ENCODE measurements at regions not wholly inside any gene's neighbourhood (a gene's known extent, or its start where the extent isn't known, plus 50 kb on each side); places are given as distances from the start of the nearest gene placed in this dataset.
"Not testable (repeated sequence)": the region's sequence is repeated elsewhere in the genome, so short reads cannot be mapped to it uniquely, and the experiment has no call there.

GRCh38 chr13:56718791-56719190, 421.9 kb upstream of the PRR20A start:
- no peak for DNase-seq (ENCODE audit: low read depth)

GRCh38 chr13:56720841-56721240, 419.9 kb upstream of the PRR20A start:
- DNase-seq (ENCODE audit: low read depth) = no peak

GRCh38 chr13:56735537-56735942, 405.2 kb upstream of the PRR20A start:
- no peak for DNase-seq (ENCODE audit: low read depth)

GRCh38 chr13:56736966-56737365, 403.8 kb upstream of the PRR20A start:
- no peak for DNase-seq (ENCODE audit: low read depth)

GRCh38 chr13:56752636-56753035, 388.1 kb upstream of the PRR20A start:
- no peak for DNase-seq (ENCODE audit: low read depth)

- DNase-seq (ENCODE audit: low read depth) = no peak
Measured at GRCh38 chr13:56755181-56755935, 385.4 kb upstream of the PRR20A start.

- DNase-seq (ENCODE audit: low read depth) = not testable (repeated sequence)
Measured at GRCh38 chr13:56763333-56763732, 377.4 kb upstream of the PRR20A start.

- no peak for DNase-seq (ENCODE audit: low read depth)
Measured at GRCh38 chr13:56773148-56773547, 367.6 kb upstream of the PRR20A start.

- DNase-seq (ENCODE audit: low read depth) = no peak
Measured at GRCh38 chr13:56789527-56789926, 351.2 kb upstream of the PRR20A start.

GRCh38 chr13:56837161-56837560, 303.6 kb upstream of the PRR20A start:
- DNase-seq (ENCODE audit: low read depth) = no peak

GRCh38 chr13:56850852-56851251, 289.9 kb upstream of the PRR20A start:
- DNase-seq (ENCODE audit: low read depth) = no peak

GRCh38 chr13:56861476-56861875, 279.2 kb upstream of the PRR20A start:
- DNase-seq (ENCODE audit: low read depth) = no peak

GRCh38 chr13:56864451-56864850, 276.3 kb upstream of the PRR20A start:
- no peak for DNase-seq (ENCODE audit: low read depth)

GRCh38 chr13:56865416-56865815, 275.3 kb upstream of the PRR20A start:
- no peak for DNase-seq (ENCODE audit: low read depth)

GRCh38 chr13:56869671-56870070, 271.0 kb upstream of the PRR20A start:
- DNase-seq (ENCODE audit: low read depth) = no peak

GRCh38 chr13:56886398-56886797, 254.3 kb upstream of the PRR20A start:
- DNase-seq (ENCODE audit: low read depth) = no peak

GRCh38 chr13:56888455-56888854, 252.3 kb upstream of the PRR20A start:
- no peak for DNase-seq (ENCODE audit: low read depth)

GRCh38 chr13:56893843-56894242, 246.9 kb upstream of the PRR20A start:
- DNase-seq (ENCODE audit: low read depth) = no peak

GRCh38 chr13:56900549-56901279, 240.0 kb upstream of the PRR20A start:
- no peak for DNase-seq (ENCODE audit: low read depth)

- no peak for DNase-seq (ENCODE audit: low read depth)
Measured at GRCh38 chr13:56902276-56902675, 238.4 kb upstream of the PRR20A start.

GRCh38 chr13:56903710-56904282, 236.9 kb upstream of the PRR20A start:
- no peak for DNase-seq (ENCODE audit: low read depth)

- DNase-seq (ENCODE audit: low read depth) = no peak
Measured at GRCh38 chr13:56906909-56907308, 233.8 kb upstream of the PRR20A start.

GRCh38 chr13:56907766-56908165, 233.0 kb upstream of the PRR20A start:
- no peak for DNase-seq (ENCODE audit: low read depth)

Measured in activated gamma-delta T cell treated with anti-CD3 and anti-CD28 coated beads, Interleukin-2, amount 50 U/mL, for 16 hours (primary cell).